ENCODE measurements at regions not wholly inside any gene's neighbourhood (a gene's known extent, or its start where the extent isn't known, plus 50 kb on each side); places are given as distances from the start of the nearest gene placed in this dataset.

- peak; percentile 44 for DNase-seq (ENCODE audit: low read depth)
Measured at GRCh38 chr12:128056136-128056801, 210.7 kb upstream of the TMEM132C start.

- no peak for DNase-seq (ENCODE audit: low read depth)
Measured at GRCh38 chr12:128057586-128057985, 209.4 kb upstream of the TMEM132C start.

- no peak for DNase-seq (ENCODE audit: low read depth)
Measured at GRCh38 chr12:128059621-128060370, 207.2 kb upstream of the TMEM132C start.

- no peak for DNase-seq (ENCODE audit: low read depth)
Measured at GRCh38 chr12:128068211-128068610, 198.8 kb upstream of the TMEM132C start.

- peak; percentile 68 for DNase-seq (ENCODE audit: low read depth)
Measured at GRCh38 chr12:128069359-128069997, 197.5 kb upstream of the TMEM132C start.

- DNase-seq (ENCODE audit: low read depth) = no peak
Measured at GRCh38 chr12:128073937-128074336, 193.0 kb upstream of the TMEM132C start.

- DNase-seq (ENCODE audit: low read depth) = no peak
Measured at GRCh38 chr12:128075332-128075731, 191.6 kb upstream of the TMEM132C start.

- DNase-seq (ENCODE audit: low read depth) = peak; percentile 81
Measured at GRCh38 chr12:128076188-128076587, 190.8 kb upstream of the TMEM132C start.

GRCh38 chr12:128077211-128077916 lies 189.6 kb upstream of the TMEM132C start:
- no peak for DNase-seq (ENCODE audit: low read depth)

- DNase-seq (ENCODE audit: low read depth) = no peak
Measured at GRCh38 chr12:128077917-128078298, 189.1 kb upstream of the TMEM132C start.

GRCh38 chr12:128078301-128078971 lies 188.5 kb upstream of the TMEM132C start:
- peak; percentile 43 for DNase-seq (ENCODE audit: low read depth)

GRCh38 chr12:128079446-128079845 lies 187.5 kb upstream of the TMEM132C start:
- no peak for DNase-seq (ENCODE audit: low read depth)

GRCh38 chr12:128083132-128083729 lies 183.7 kb upstream of the TMEM132C start:
- DNase-seq (ENCODE audit: low read depth) = no peak

- no peak for DNase-seq (ENCODE audit: low read depth)
Measured at GRCh38 chr12:128088926-128089325, 178.0 kb upstream of the TMEM132C start.

GRCh38 chr12:128089961-128090360 lies 177.0 kb upstream of the TMEM132C start:
- DNase-seq (ENCODE audit: low read depth) = no peak

- no peak for DNase-seq (ENCODE audit: low read depth)
Measured at GRCh38 chr12:128091101-128091720, 175.8 kb upstream of the TMEM132C start.

- DNase-seq (ENCODE audit: low read depth) = peak; percentile 42
Measured at GRCh38 chr12:128091951-128092382, 175.0 kb upstream of the TMEM132C start.

GRCh38 chr12:128098730-128099129 lies 168.2 kb upstream of the TMEM132C start:
- no peak for DNase-seq (ENCODE audit: low read depth)

- DNase-seq (ENCODE audit: low read depth) = no peak
Measured at GRCh38 chr12:128103152-128103551, 163.8 kb upstream of the TMEM132C start.

- no peak for DNase-seq (ENCODE audit: low read depth)
Measured at GRCh38 chr12:128109236-128109635, 157.7 kb upstream of the TMEM132C start.

- no peak for DNase-seq (ENCODE audit: low read depth)
Measured at GRCh38 chr12:128109636-128110035, 157.3 kb upstream of the TMEM132C start.

Measured in Daoy (cell line).